GM21723 (cell line): ENCODE measurements at regions not wholly inside any gene's neighbourhood (a gene's known extent, or its start where the extent isn't known, plus 50 kb on each side); places are given as distances from the start of the nearest gene placed in this dataset.
A peak's percentile ranks its signal among the peaks of the same experiment; 100 is the strongest.
"Not testable (repeated sequence)": the region's sequence is repeated elsewhere in the genome, so short reads cannot be mapped to it uniquely, and the experiment has no call there.

Source experiments
- ATAC-seq: cut with Tn5 transposase; IDR thresholded peaks from one replicate; pipeline ENCODE4 v1.9.1; 2021; ENCODE audit warnings: mild to moderate bottlenecking, moderate library complexity; ENCODE audit not compliant: unreplicated experiment

DNA sequence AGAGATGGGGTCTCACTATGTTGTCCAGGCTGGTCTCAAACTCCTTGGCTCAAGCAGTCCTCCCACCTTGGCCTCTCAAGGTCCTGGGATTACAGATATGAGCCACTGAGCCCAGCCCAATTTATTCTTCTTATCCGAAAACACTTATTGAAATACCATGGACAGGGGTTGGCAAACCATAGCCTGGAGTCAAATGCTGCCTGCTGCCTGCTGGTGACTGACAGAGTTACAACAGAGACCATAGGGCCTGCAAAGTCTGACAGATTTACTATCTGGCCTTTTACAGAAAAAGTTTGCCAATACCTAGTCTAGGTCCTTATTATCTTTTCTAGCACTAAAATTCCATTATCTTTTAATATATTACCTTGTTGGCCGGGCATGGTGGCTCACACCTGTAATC, 87.1 kb upstream of the ZNF281 start:
- ATAC-seq: no peak

DNA sequence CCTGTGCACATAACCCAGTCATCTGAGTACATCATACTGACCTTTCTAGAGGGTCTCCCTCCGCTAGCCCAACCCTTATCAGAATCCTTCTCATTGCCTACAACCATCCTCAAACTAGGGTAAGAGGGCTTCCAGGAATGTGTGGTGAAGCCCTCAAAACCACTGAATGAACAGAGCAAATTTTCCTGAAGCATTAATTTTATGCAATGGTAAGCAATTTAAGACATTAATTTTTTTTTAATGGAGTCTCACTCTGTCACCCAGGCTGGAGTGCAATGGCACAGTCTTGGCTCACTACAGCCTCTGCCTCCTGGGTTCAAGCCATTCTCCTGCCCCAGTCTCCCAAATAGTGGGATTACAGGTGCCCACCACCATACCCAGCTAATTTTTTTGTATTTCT, 86.1 kb upstream of the ZNF281 start:
- no peak for ATAC-seq

DNA sequence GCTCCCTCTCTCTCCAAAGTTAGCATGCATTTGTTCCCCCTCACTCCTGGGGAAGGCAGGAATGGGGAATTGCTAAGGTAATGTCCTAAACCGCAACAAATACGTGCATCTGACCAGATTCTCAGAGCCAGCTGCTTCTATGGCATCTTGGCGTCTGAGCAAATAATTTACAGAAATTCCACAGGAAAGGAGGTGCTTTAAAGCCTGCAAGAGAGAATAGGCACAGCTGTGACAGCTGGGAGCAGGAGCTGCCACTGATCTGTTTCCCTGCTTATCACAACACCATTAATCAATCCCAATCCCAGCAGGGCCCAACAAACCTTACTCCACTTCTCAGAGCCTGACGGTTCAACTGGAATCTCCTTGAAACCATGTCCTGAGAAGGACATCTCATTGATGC, 83.5 kb upstream of the ZNF281 start:
- ATAC-seq: no peak

DNA sequence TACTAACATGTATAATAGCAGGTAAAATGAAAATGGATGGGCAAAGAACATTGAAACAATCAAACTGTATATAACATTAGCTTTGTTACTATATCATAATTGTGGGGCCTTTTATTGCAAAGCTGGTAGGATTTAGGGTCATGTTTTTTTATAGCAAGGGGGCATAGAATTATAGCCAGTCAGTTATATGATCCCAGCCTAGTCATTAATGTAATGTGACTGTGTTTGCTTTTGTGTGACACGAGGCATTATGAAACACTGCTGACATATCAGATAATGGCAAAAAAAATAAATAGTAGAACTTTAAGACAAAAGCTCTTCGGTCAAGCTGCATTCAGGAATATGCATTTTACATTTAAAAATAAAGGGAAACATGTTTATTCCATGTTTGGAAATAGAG, 81.3 kb upstream of the ZNF281 start:
- no peak for ATAC-seq

DNA sequence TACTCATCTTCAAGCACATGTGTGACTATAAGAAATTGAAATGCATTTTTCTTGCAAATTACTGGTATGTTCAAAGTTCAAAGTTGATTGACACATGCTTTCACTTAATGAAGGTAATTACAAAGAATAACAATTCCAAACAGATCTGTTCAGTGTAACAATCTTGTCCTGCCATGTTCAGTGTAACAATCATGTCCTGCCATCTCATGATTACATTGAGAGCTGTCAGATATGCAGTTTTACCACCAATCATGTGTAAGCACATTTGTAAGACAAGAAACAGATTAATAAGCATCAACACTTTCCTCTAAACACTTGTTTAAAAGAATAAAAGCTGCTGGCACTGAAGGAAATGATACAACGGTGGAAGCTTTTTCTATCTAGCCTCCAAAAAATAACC, 80.3 kb upstream of the ZNF281 start:
- ATAC-seq: no peak

DNA sequence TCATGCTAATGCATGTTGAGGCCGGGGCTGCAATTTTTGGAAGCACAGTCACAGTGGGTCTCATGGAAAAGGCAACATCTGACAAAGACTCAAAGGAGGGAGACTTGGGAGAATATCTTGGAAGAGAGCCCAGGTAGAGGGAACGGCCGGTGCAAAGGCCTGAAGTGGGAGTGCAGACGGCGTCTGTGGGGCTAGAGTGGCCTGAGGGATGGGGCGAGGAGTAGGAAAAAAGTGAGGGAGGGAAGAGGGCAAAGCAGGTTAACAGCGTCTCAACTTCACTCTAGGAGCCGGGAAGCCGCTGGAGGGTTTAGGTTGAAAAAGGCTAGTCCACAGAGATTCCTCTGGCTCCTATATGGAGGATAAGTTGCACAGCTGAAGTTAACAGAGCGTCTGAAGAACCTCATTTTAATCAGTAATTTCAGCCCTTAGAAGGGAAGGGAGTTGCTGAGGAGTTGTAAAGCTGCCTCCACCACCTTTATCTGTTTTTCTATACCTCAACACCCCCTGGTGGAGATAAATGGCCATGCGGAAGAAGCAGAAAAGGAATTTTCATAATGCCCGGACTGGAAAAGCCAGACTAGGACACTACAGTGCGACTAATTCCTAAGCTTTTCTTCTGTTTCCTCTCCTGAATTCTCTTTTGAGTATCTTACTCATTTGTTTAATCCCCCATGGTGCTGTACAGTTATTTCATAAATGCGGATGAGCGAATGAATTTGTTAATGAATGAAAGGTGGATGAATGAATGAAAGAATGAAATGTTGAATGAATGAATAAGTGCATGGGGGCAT, 78.7 kb upstream of the ZNF281 start:
- peak; percentile 65 for ATAC-seq

DNA sequence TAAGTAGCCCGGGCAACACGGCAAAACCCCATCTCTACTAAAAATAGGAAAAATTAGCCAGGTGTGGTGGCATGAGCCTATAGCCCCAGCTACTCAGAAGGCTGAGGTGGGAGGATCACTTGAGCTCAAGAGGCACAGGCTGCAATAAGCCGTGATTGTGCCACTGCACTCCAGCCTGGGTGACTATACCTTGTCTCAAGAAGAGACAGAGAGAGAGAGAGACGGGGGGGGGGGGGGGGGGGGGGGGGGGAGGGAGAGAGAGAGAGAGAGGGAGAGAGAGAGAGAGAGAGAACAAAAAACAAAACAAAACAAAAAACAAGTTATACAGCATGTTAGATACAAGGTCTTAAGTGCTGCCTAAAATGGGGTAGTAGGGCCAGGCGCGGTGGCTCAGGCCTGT, 77.8 kb upstream of the ZNF281 start:
- no peak for ATAC-seq

DNA sequence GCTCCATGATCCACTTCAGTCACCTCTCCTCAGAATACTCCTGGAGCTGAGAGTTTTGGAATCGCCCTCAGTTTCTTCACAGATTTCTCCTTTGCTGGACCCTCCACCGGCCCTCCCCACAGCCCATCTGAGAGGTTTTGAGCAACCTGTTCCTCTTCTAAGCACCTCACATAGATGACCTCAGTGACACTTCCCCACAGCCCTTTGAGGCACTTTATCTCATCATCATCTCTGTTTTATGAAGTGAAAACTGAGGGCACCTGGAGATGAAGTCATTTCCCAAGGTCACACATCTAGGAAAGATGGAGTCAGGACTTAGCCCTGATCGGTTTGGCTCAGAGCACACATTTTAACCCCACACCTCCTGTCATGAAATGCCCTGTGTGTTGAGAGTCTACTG, 76.8 kb upstream of the ZNF281 start:
- ATAC-seq: no peak

DNA sequence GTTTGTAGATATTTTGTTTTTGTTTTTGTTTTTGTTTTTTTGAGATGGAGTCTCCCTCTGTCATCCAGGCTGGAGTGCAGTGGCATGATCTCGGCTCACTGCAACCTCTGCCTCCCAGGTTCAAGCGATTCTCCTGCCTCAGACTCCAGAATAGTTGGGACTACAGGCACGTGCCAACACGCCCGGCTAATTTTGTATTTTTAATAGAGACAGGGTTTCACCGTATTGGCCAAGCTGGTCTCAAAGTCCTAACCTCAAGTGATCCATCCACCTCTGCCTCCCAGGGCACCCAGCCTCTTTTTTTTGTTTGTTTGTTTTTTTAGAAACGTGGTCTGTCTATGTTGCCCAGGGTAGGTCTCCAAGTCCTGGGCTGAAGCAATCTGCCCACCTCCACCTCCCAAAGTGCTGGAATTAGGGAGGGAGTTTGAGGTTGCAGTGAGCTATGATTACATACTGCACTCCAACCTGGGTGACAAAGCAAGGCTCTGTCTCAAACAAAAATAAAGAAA, 74.7 kb upstream of the ZNF281 start:
- not testable (repeated sequence) for ATAC-seq

DNA sequence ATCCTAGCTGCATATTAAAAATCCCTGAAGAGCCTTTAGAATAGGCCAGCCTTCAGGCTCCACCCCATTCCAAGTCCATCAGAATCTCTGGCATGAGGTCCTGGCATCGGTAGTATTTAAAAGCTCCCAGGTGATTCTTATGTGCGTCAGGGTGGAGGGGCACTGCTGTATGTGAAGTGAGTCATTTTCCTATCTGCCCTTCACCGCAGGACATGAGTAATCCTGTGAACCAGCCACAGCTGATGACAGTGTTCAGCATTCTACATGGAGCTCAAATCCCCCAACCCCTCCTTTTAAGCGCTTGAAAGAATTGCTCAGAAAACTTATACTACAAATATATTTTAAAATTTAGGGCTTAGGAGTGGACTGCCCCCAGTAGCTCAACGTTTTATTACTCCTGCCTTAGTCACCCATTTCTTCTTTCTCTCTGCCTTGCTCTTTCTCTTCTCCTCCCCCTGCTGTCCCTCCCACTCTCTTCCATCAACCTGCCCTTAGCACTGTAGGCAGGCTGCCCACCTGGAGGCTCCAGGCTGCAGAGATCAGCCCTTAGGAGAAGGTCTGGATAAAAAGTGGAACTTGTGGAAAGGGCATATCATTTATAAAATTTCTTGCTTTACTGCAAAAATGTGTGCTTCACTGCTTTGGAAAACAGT, 73.8 kb upstream of the ZNF281 start:
- peak; percentile 99 for ATAC-seq

DNA sequence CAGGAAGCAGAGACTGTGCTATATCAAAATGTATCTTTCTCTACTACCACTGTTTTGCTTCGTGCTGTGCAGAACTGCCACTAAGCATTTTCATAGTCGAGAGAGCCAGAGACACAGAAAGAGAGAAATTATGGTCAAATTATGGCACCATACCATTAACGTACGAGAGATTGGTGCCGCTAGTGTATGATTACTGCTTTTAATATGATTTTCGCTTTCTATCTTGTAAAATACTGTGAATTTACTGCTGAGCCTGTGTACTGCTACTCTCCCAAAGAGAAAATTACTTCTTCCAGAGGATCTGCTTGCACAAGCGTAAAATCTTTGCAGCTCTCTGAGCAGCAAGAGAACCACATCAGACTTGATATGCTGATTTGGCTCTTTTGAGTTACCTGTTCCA, 71.1 kb upstream of the ZNF281 start:
- no peak for ATAC-seq

DNA sequence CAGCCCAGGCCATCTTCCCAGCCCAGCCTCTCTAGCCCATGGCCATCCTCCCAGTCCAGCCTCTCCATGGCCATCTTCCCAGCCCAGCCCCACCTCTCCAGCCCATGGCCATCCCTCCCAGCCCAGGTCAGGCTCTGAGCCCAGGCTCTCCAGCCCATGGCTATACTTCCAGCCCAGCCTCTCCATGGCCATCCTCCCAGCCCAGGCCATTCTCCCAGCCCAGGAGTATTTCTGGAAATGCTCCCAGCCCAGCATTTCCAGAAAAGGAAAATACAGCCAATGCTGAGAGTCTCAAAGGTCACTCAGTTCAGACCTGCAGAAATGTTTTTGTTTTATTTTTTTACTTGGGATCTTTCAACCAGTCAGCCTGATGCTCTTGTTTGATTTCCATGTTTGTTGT, 70.0 kb upstream of the ZNF281 start:
- ATAC-seq: no peak

DNA sequence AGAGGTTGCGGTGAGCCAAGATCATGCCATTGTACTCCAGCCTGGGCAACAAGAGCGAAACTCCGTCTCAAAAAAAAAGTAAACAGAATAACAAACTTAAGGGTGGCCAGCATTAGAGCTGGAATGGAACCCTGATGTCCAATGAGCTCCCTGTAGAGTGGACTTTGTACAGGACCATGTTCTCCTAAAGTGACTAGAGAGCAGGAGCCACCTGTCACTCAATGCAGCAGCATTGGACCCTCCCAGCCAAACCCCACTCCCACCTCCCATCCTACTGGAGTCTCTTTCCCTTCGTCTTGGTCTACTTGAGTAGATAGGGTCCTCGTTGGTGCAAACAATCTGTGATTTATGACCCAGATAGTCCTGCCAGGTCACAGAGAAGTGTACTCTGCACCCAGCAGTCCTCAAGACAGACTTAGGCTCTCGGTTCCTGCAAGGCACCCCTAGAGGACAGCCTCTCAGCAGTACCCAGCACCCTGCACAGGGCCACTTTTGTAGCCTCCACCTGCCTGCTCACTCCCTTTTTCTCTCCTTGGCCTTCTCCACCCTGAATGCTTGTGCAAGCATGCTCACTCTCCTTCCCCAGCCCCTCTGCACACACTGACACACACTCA, 69.2 kb upstream of the ZNF281 start:
- no peak for ATAC-seq

DNA sequence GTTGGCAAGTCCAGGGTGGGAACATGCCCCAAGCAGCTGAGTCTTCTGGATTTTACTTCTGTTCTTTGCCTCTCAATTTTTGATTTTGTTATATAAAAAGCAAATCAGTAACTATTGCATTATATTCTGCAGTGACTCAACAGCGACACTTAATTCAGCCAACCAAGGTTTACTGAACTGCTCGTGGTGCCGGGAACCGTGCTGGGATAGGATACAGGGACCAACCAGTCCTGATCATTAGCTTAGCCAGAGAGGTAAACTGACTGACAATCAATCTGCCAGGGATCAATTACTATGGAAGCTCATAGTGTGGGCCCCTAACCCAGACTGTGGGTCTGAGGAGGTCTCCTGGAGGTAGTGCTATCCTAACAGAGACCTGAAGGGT, 68.4 kb upstream of the ZNF281 start:
- no peak for ATAC-seq

DNA sequence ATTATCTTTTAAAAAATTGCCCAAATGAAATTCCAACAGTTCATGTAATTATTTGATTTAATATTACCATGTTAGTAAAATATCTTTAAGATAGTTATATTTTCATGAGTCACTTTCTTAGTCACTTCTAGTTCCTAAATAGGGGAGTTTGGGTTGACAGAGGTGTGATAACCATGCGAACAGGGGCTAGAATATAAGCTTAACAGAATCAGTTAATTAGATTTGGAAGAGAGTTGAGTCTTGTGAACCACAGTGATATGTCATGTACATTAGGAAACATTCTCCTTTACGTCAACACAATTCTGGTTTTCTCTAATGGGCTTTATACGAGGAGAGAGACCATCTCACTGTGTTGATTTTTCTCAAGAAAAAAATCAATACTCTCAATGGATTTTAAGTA, 64.8 kb upstream of the ZNF281 start:
- ATAC-seq: no peak

DNA sequence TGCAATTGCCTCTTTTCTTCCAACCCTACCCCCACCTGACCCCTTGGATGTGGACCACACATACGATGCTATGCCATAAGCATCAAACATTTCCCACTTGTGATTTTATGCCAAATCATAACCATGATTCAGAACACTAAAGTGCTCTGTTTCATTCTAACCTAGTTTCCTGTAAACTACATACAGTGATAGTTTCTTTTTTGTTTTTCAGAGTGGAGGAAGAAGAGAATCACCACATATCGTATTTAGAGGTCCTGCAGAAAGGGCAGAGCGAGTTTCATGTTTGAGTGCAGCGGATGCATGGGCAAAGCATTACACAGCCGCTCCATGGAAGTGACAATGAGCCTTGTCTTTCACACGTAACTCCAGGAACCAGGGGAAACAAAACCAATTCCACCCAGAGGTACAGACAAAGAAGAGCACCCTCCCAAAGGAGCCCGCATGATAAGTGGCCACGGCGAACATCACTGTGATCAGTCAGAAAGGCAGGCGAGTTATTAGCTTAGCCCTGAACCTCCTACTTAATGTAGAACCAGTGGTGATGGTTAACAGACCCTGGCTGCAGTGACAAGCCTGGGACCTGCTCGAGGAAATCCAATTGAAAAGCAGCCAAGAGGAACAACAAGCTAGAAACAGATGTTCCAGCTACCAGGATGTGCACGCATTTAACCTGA, 64.0 kb upstream of the ZNF281 start:
- peak; percentile 86 for ATAC-seq

DNA sequence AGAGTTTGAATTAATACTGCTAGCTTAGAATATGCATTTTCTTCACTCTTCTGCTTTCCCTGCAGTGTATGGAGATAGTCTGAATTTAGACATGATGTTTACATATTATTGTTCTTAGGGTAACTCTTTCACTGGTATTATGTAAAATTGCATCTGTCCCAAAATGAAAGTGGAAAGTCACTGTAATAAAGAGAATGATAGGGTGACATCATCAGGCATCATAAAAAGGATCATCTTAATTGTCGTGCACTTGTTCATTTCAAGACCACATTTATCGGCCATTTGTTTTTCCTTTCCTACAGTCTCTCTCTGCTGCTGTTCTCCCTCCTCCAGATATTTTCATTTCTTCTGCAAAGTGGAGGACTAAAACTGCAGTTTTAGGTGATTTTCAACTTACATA, 61.9 kb upstream of the ZNF281 start:
- ATAC-seq: no peak

DNA sequence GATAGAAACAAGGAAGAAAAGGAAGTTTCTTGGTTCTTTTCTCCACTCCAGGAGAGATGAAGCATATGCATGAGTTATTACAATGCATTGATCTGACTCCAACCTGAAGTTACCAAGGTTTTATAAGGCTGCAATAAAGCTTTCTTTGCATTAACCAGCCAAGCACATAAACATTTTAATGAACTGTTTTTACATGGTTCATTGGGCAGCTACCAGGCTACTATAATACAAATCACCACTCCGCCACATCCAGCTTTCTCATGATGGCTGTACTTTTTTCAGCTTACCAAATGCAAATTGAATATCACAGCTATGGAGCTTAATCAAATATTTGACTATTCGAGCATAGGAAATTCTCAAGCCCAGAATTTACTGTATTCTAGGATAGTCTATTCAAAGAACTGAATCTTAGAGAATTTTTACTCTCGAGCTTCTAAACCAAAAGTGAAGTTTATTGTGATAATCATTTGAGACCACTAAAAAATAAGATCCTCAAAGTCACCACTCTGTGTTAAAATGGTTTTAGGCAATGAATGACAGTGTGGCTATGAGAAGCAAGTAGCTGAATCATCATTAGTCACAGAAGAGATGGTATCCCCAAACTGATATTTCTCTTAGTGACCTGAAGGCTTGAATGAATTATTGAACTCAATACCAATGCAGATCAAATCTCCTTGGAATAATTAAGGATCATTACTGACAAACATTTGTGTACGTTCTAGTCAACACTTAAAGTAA, 58.6 kb upstream of the ZNF281 start:
- no peak for ATAC-seq

DNA sequence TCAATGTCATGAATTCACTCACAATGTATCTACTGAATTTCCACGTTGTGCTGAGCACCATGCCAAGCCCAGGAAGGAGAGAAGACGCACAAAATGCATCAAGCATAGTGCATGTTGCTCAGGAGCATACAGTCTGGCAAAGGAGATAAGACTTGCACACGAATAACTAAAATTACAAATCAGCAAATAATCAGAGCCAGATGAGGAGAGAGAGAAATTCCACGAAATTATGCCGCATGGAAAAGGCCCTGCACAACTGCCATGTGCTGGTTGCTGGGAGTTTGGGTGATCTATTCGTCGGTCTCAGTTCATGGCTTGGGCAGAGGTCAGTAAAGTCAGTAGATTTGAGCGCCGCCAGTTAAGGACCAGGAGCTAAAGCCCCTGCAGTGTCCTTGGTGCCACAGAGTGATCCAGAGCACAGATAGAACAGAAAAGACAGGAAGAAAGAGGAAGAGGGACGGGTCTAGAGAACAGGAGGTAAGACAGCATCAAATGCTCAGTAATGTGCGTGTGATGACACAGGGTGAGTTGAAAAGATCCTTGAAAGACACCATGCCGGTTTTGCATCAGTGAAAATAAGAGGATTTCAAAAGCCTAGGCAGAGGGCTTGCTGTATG, 55.1 kb upstream of the ZNF281 start:
- no peak for ATAC-seq
